ENCODE measurements at regions not wholly inside any gene's neighbourhood (a gene's known extent, or its start where the extent isn't known, plus 50 kb on each side); places are given as distances from the start of the nearest gene placed in this dataset.
"Not testable (repeated sequence)": the region's sequence is repeated elsewhere in the genome, so short reads cannot be mapped to it uniquely, and the experiment has no call there.

GRCh38 chr14:27760367-27760766 lies 1006.2 kb upstream of the FOXG1 start:
- TF ChIP-seq CTCF, MAX (IDR thresholded peaks at IDR 0.05; ENCODE audit: low read depth, low read length): not testable (repeated sequence)
